GM12865 (cell line): ENCODE measurements at regions not wholly inside any gene's neighbourhood (a gene's known extent, or its start where the extent isn't known, plus 50 kb on each side); places are given as distances from the start of the nearest gene placed in this dataset.

Experiments used
- DNase-seq: peaks from one replicate; pipeline ENCODE4 v3.0.0; 2010; ENCODE audit warnings: low read depth
- H3K4me3 ChIP-seq: 2 replicates; pipeline ENCODE4 v1.5.1; 2011; ENCODE audit warnings: mild to moderate bottlenecking, low read depth, low read length, control low read depth
- TF ChIP-seq, protein P1 (sequence below): IDR thresholded peaks from 2 replicates; pipeline ENCODE4 v1.5.1; 2011; ENCODE audit warnings: low read length, control low read depth, low read depth, inconsistent platforms; ENCODE audit not compliant: insufficient read depth; ENCODE audit errors: missing control alignments

DNA sequence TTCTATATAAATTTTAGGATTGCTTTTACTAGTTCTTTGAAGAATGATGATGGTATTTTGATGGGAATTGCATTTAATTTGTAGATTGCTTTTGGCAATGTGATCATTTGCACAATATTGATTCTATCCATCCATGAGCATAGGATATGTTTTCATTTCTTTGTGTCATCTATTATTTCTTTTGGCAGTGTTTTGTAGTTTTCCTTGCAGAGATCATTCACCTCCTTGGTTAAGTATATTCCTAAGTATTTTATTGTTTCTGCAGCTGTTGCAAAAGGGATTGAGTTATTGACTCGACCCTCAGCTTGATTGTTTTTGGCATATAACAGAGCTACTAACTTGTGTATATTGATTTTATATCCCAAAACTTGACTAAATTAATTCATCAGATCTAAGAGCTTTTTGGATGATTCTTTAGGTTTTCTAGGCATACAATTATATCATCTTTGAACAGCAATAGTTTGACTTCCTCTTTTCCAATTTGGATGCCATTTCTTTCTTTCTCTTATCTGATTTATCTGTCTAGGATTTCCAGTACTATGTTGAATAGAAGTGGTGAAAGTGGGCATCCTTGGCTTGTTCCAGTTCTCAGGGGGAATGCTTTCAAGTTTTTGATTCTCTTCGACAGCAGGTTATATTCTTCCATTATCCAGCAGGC is 668.1 kb downstream of the SLC16A7 start:
- H3K4me3 ChIP-seq: no peak overlapping the region
- TF ChIP-seq, protein P1, sequence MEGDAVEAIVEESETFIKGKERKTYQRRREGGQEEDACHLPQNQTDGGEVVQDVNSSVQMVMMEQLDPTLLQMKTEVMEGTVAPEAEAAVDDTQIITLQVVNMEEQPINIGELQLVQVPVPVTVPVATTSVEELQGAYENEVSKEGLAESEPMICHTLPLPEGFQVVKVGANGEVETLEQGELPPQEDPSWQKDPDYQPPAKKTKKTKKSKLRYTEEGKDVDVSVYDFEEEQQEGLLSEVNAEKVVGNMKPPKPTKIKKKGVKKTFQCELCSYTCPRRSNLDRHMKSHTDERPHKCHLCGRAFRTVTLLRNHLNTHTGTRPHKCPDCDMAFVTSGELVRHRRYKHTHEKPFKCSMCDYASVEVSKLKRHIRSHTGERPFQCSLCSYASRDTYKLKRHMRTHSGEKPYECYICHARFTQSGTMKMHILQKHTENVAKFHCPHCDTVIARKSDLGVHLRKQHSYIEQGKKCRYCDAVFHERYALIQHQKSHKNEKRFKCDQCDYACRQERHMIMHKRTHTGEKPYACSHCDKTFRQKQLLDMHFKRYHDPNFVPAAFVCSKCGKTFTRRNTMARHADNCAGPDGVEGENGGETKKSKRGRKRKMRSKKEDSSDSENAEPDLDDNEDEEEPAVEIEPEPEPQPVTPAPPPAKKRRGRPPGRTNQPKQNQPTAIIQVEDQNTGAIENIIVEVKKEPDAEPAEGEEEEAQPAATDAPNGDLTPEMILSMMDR: no peak
- no peak for DNase-seq

DNA sequence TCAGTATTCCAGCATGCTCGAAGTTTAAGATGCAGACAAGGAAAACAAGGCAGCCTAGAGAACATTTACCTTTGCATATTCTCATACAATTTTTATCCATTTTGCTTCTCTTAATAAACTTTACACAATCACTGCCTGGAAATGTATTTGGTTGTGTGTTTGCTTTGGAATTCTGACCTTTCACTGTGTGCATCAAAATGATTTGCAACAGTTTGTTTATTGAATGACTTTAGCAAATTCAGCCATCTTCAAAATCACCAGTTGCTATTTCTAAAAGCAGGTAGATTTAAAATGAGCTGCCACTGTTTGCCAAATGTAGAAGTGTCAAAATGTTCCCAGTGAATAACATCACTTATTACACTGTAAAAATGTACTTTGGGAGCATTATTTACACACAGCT is 669.9 kb downstream of the SLC16A7 start:
- no peak for DNase-seq
- TF ChIP-seq, protein P1: no peak
- H3K4me3 ChIP-seq: no peak overlapping the region

DNA sequence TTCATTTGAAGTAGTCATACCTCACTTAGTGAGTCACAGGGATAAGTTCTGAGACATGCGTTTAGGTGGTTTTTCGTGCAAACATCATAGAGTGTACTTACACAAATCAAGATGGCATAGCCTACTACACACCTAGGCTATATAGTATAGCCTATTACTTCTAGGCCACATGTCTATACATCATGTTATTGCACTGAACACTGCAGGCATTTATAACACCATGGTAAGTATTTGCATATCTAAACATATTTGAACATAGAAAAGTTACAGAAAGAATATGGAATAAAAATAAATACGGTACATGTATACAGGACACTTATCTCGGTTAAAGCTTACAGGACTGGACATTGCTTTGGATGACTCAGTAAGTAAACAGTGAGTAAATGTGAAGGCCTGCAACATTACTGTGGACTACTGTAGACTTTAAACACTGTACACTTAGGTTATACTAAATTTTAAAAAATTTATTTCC is 670.6 kb downstream of the SLC16A7 start:
- TF ChIP-seq, protein P1: no peak
- H3K4me3 ChIP-seq: no peak overlapping the region
- DNase-seq: no peak

DNA sequence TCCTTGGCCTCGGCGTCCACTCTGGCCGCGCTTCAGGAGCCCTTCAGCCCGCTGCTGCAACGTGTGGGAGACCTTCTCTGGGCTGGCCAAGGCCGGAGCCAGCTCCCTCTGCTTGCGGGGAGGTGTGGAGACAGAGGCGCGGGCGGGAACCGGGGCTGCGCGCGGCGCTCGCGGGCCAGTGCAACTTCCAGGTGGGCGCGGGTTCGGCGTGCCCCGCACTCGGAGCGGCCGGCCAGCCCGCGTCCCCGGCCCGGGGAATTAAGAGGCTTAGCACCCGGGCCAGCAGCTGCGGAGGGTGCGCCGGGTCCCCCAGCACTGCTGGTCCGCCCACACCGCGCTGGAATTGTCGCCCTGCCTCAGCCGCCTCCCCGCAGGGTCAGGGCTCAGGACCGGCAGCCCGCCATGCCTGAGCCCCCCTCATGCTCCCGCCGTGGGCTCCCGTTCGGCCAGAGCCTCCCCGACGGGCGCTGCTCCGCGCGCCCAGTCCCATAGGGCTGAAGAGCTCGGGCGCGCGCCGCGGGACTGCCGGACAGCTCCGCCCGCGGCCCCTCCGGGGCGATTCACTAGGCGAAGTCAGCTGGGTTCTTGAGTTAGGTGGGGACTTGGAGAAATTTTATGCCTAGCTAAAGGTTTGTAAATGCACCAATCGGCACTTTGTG is 673.9 kb downstream of the SLC16A7 start:
- H3K4me3 ChIP-seq: no peak overlapping the region
- DNase-seq: no peak
- TF ChIP-seq, protein P1: no peak

DNA sequence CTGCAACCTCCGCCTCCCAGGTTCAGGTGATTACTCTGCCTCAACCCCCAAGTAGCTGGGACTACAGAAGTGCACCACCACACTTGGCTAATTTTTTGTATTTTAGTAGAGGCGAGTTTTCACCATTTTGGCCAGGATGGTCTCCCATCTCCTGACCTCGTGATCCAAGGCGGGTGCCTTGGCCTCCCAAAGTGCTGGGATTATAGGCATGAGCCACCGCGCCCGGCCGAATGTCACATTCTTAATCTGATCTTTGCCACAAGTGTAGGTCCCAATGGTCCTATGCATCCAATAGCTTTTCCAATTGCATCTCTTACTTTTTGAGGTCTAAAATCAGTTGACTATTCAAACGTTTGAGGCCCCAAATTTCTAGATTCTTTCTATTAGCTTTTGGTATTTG is 676.0 kb downstream of the SLC16A7 start:
- TF ChIP-seq, protein P1: no peak
- DNase-seq: no peak
- H3K4me3 ChIP-seq: no peak overlapping the region

DNA sequence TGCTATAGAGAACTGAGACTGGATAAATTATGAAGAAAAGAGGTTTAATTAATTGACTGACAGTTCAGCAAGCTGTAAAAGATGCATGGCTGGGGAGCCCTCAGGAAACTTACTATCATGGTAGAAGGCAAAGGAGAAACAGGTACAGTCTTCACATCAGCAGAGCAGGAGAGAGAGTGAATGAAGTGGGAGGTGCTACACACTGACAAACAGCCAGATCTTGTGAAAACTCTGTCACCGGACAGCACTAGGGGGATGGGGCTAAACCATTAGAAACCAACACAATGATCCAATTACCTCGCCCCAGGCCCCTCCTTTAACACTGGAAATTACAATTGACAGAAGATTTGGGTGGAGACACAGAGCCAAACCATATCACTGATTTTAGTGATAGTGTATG is 682.4 kb downstream of the SLC16A7 start:
- DNase-seq: no peak
- no peak overlapping the region for H3K4me3 ChIP-seq
- TF ChIP-seq, protein P1: no peak
